Trophoblast cell (in vitro differentiated cells and primary cell): ENCODE measurements at regions not wholly inside any gene's neighbourhood (a gene's known extent, or its start where the extent isn't known, plus 50 kb on each side); places are given as distances from the start of the nearest gene placed in this dataset.

Experiments
- DNase-seq, 2 donors: peaks; one replicate each; pipeline ENCODE4 v3.0.0-alpha.2; 2016
- H2AFZ ChIP-seq: 2 replicates; pipeline ENCODE4 v1.6.1; 2013; ENCODE audit warnings: low read length, moderate library complexity, mild to moderate bottlenecking; ENCODE audit not compliant: insufficient read depth, poor library complexity
- H2AK5ac ChIP-seq: 2 replicates; pipeline ENCODE4 v1.6.1; 2013; ENCODE audit warnings: mild to moderate bottlenecking, low read length
- H2BK120ac ChIP-seq: 2 replicates; pipeline ENCODE4 v1.6.1; 2013; ENCODE audit warnings: low read length, mild to moderate bottlenecking, moderate library complexity; ENCODE audit not compliant: insufficient read depth, poor library complexity
- H2BK12ac ChIP-seq: 2 replicates; pipeline ENCODE4 v1.6.1; 2013; ENCODE audit warnings: mild to moderate bottlenecking, low read length, moderate library complexity
- H2BK5ac ChIP-seq: 2 replicates; pipeline ENCODE4 v1.6.1; 2013; ENCODE audit warnings: low read length, low read depth, moderate library complexity, mild to moderate bottlenecking; ENCODE audit not compliant: poor library complexity
- H3K14ac ChIP-seq: 2 replicates; pipeline ENCODE4 v1.6.1; 2013; ENCODE audit warnings: mild to moderate bottlenecking, low read length
- H3K18ac ChIP-seq: 2 replicates; pipeline ENCODE4 v1.6.1; 2013; ENCODE audit warnings: mild to moderate bottlenecking, low read length
- H3K23ac ChIP-seq: 2 replicates; pipeline ENCODE4 v1.6.1; 2013; ENCODE audit warnings: low read length
- H3K27ac ChIP-seq: 2 replicates; pipeline ENCODE4 v1.5.1; 2013; ENCODE audit warnings: low read depth, mild to moderate bottlenecking, inconsistent platforms, low read length, moderate library complexity
- H3K27me3 ChIP-seq: 2 replicates; pipeline ENCODE4 v1.6.1; 2013; ENCODE audit warnings: inconsistent platforms, mild to moderate bottlenecking, low read length, moderate library complexity; ENCODE audit not compliant: insufficient read depth
- H3K36me3 ChIP-seq, 2 experiments: 1 replicate in 1 of 2; 2 replicates in 1 of 2; pipeline ENCODE4 v1.6.1; 2013; ENCODE audit warnings: low read length in 2 of 2, mild to moderate bottlenecking in 2 of 2, moderate library complexity in 1 of 2; ENCODE audit not compliant: insufficient read depth in 2 of 2, control insufficient read depth in 1 of 2
- H3K4ac ChIP-seq: 2 replicates; pipeline ENCODE4 v1.6.1; 2013; ENCODE audit warnings: low read depth, mild to moderate bottlenecking, low read length, moderate library complexity
- H3K4me1 ChIP-seq, 2 experiments: 1 replicate in 1 of 2; 2 replicates in 1 of 2; pipeline ENCODE4 v1.6.1; 2013; ENCODE audit warnings: low read length in 2 of 2, mild to moderate bottlenecking in 2 of 2, moderate library complexity in 1 of 2; ENCODE audit not compliant: insufficient read depth in 2 of 2, control insufficient read depth in 1 of 2
- H3K4me2 ChIP-seq: 2 replicates; pipeline ENCODE4 v1.6.1; 2013; ENCODE audit warnings: inconsistent platforms, mild to moderate bottlenecking, low read length, moderate library complexity
- H3K4me3 ChIP-seq: 2 replicates; pipeline ENCODE4 v1.5.1; 2013; ENCODE audit warnings: mild to moderate bottlenecking, low read depth, low read length, inconsistent platforms
- H3K79me1 ChIP-seq: one replicate; pipeline ENCODE4 v1.6.1; 2013; ENCODE audit warnings: low read length
- H3K79me2 ChIP-seq: 2 replicates; pipeline ENCODE4 v1.6.1; 2013; ENCODE audit warnings: low read length, mild to moderate bottlenecking; ENCODE audit not compliant: control insufficient read depth, insufficient read depth, poor library complexity
- H3K9ac ChIP-seq: 2 replicates; pipeline ENCODE4 v1.6.1; 2013; ENCODE audit warnings: mild to moderate bottlenecking, low read length
- H3K9me3 ChIP-seq: 2 replicates; pipeline ENCODE4 v1.6.1; 2013; ENCODE audit warnings: low read depth, mild to moderate bottlenecking, control low read depth, inconsistent platforms, low read length; ENCODE audit not compliant: insufficient read depth
- H4K12ac ChIP-seq: 2 replicates; pipeline ENCODE4 v1.6.1; 2013; ENCODE audit warnings: low read depth, mild to moderate bottlenecking, low read length, moderate library complexity
- H4K8ac ChIP-seq: 2 replicates; pipeline ENCODE4 v1.6.1; 2013; ENCODE audit warnings: low read depth, mild to moderate bottlenecking, low read length, moderate library complexity
- H4K91ac ChIP-seq: one replicate; pipeline ENCODE4 v1.6.1; 2013; ENCODE audit warnings: low read depth, mild to moderate bottlenecking, low read length, moderate library complexity
- WGBS: extraction: QIAGEN DNeasy Blood & Tissue Kit; methylation state at CpG from one replicate; pipeline ENCODE4 v1.1.7; 2013; ENCODE audit warnings: missing lambda C conversion rate; ENCODE audit not compliant: insufficient read length, insufficient coverage; ENCODE audit errors: extremely low coverage; 5-methylcytosine and 5-hydroxymethylcytosine counted together

DNA sequence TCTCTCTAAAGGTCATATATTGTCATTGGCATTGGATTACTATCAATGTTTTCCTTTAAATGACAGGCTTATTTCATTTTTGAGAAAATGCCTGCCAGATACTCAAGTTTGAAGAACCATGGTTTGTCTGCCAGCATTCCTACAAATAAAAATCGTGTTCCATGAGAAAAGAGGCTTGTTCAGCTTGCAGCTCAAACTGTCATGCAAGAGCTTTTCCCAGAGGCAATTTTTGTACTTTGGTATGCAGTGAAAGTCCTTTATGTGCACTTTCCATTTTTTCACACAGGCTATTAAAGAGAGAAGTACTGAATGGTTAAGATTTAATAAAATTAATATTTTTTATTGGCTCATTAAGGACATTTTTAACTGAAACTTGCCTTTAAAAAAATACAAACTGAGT, 110.4 kb downstream of the FBXO4 start:
- no peak overlapping the region for H3K4me2 ChIP-seq

GRCh38 chr5:42036379-42036778, 111.3 kb downstream of the FBXO4 start:
- no peak overlapping the region for H2BK12ac ChIP-seq
- no peak overlapping the region for H4K8ac ChIP-seq
- H3K79me1 ChIP-seq: no peaks in the 10 kb centered on the region
- no peak overlapping the region for H2BK120ac ChIP-seq
- H3K9ac ChIP-seq: no peak overlapping the region
- H3K4me3 ChIP-seq: no peak overlapping the region
- H3K9me3 ChIP-seq: no peaks in the 10 kb centered on the region
- no peak overlapping the region for H2AFZ ChIP-seq
- H3K4me1 ChIP-seq: no peaks in the 10 kb centered on the region
- no peak overlapping the region for H3K4me2 ChIP-seq
- H3K14ac ChIP-seq: no peak overlapping the region
- H3K36me3 ChIP-seq: no peaks in the 10 kb centered on the region
- no peak for DNase-seq
- no peak overlapping the region for H4K12ac ChIP-seq
- H3K23ac ChIP-seq: no peak overlapping the region
- no peak overlapping the region for H3K4ac ChIP-seq
- H3K18ac ChIP-seq: no peak overlapping the region
- WGBS: no CpG with 5 or more reads among the region's 5 CpGs
- H3K27me3 ChIP-seq: no peaks in the 10 kb centered on the region
- H2BK5ac ChIP-seq: no peak overlapping the region
- no peak overlapping the region for H3K27ac ChIP-seq
- no peak overlapping the region for H2AK5ac ChIP-seq
- H3K79me2 ChIP-seq: no peaks in the 10 kb centered on the region
- H4K91ac ChIP-seq: no peak overlapping the region

More for the DNA sequence above, 110.4 kb downstream of the FBXO4 start:
- Histone ChIP-seq H4K91ac (no peak overlapping the region), H3K4ac (no peak overlapping the region), H3K79me2 (no peaks in the 10 kb centered on the region), H3K4me3 (no peak overlapping the region), H3K4me1 (no peaks in the 10 kb centered on the region), H3K23ac (no peak overlapping the region), H3K14ac (no peak overlapping the region), H2AK5ac (no peak overlapping the region), H2BK5ac (no peak overlapping the region), H3K27me3 (no peaks in the 10 kb centered on the region), H3K36me3 (no peaks in the 10 kb centered on the region), H2BK12ac (no peak overlapping the region), H4K8ac (no peak overlapping the region), H3K9me3 (no peaks in the 10 kb centered on the region), H2BK120ac (no peak overlapping the region), H4K12ac (no peak overlapping the region), H3K18ac (no peak overlapping the region), H3K79me1 (no peaks in the 10 kb centered on the region), H3K27ac (no peak overlapping the region), H3K9ac (no peak overlapping the region), H2AFZ (no peak overlapping the region)
- no CpG with 5 or more reads among the region's 1 CpG for WGBS
- DNase-seq: no peak

GRCh38 chr5:42037379-42037932, 112.4 kb downstream of the FBXO4 start:
- Histone ChIP-seq H3K4me3 (no peak overlapping the region), H2BK12ac (no peak overlapping the region), H3K4me1 (no peaks in the 10 kb centered on the region), H3K4me2 (no peak overlapping the region), H2AFZ (no peak overlapping the region), H4K8ac (no peak overlapping the region), H3K27me3 (no peaks in the 10 kb centered on the region), H3K36me3 (no peaks in the 10 kb centered on the region), H2AK5ac (no peak overlapping the region), H3K79me2 (no peaks in the 10 kb centered on the region), H4K12ac (no peak overlapping the region), H3K9me3 (no peaks in the 10 kb centered on the region), H3K23ac (no peak overlapping the region), H3K14ac (no peak overlapping the region), H3K79me1 (no peaks in the 10 kb centered on the region), H3K9ac (no peak overlapping the region), H3K18ac (no peak overlapping the region), H3K27ac (no peak overlapping the region), H4K91ac (no peak overlapping the region), H2BK120ac (no peak overlapping the region), H2BK5ac (no peak overlapping the region), H3K4ac (no peak overlapping the region)
- WGBS: no CpG with 5 or more reads among the region's 3 CpGs
- no peak for DNase-seq

DNA sequence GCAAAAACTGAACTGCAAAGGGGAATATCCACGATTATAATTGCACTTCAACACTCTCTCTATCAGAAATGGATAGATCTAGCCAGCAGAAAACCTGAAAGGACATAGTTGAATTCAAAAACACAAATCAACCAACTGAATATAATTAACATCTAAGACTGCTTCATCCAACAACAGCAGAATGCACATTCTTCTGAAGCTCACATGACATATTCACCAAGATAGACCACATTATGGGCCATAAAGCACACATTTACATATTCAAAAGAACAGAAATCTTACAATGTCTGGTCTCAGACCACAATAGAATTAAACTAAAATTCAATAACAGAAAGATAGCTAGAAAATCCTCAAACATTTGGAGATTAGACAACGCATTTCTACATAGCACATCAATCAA, 118.3 kb downstream of the FBXO4 start:
- Histone ChIP-seq H3K79me2 (no peaks in the 10 kb centered on the region), H2BK5ac (no peak overlapping the region), H3K18ac (no peak overlapping the region), H3K79me1 (no peaks in the 10 kb centered on the region), H3K14ac (no peak overlapping the region), H3K4me1 (no peaks in the 10 kb centered on the region), H3K9me3 (no peaks in the 10 kb centered on the region), H2AK5ac (no peak overlapping the region), H4K91ac (no peak overlapping the region), H3K4me3 (no peak overlapping the region), H2BK12ac (no peak overlapping the region), H3K27me3 (no peaks in the 10 kb centered on the region), H4K8ac (no peak overlapping the region), H2BK120ac (no peak overlapping the region), H3K4me2 (no peak overlapping the region), H3K4ac (no peak overlapping the region), H4K12ac (no peak overlapping the region), H3K36me3 (no peaks in the 10 kb centered on the region), H3K27ac (no peak overlapping the region), H3K9ac (no peak overlapping the region), H2AFZ (no peak overlapping the region), H3K23ac (no peak overlapping the region)
- no peak for DNase-seq
- WGBS: no CpG with 5 or more reads among the region's 2 CpGs
